ENCODE measurements at regions not wholly inside any gene's neighbourhood (a gene's known extent, or its start where the extent isn't known, plus 50 kb on each side); places are given as distances from the start of the nearest gene placed in this dataset.
A peak's percentile ranks its signal among the peaks of the same experiment; 100 is the strongest.

GRCh38 chr4:138857416-138857815 lies 158.2 kb upstream of the NOCT start:
- DNase-seq (no peak), ATAC-seq (no peak)

GRCh38 chr4:138852681-138853080 lies 162.9 kb upstream of the NOCT start:
- ATAC-seq (no peak), DNase-seq (no peak)

DNA sequence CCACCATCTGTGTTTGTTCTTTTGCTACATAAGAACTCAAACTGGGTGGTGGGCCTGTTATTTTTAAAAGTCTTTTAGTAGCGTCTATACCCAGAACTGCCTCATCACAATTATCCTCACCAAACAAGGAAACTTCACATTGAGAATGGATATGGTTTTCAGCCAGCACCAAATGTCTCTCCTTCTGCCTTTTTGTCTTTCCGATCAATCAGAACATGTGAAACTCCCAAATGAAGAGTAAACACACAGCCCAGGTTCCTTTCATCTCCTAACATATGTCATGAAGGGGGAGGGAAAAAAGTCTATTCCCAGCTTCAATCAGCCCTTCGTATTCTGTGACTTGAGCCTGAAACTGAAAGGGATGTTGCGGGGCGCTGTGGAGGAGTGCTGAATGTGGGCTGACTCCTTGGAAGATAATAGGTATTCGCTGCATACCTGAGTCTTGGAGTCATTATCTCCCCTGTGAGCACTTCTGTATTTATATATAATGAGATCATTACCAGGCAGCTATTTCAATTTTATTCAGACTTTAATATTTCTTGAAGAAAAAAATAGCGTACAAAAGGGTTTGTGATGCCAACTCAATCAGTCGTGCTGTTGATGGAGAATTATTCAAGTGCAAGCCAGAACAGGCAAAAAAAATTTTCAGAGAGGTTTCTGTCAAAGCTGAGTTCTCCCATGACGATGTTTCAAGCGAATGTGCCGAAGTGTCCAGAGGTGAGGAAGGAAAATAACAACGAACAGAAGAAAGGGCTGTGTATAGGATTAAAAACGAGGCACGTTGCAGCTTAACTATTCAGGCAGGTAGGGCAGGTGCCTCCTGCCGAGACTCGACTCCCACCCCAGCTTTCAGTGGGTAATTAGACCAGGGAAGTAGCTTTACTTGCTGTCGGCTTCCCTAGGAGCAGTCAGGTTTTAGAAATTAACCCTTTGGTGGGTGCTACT lies 163.9 kb upstream of the NOCT start:
- no peak for ATAC-seq
- DNase-seq, result no peak

DNA sequence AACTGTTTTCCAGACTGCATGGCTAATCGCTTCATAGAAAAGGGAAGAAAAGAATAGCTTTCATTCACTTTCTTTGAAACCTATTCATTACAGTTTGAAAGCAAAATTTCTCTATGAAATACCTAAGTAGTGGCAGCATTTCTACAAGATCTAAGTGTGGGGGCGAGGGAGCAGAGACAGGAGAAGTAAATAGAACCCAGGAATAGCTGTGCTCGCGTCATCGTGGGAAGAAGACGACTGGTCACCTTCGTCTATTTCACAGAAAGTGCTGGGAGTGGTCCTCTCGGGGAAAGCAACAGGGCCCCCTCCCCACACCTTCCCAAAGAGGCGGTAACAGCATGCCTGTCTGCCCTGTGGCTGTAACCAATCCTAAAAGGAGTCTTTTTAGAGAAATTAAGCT lies 169.9 kb upstream of the NOCT start:
- ATAC-seq (no peak), DNase-seq (no peak)

DNA sequence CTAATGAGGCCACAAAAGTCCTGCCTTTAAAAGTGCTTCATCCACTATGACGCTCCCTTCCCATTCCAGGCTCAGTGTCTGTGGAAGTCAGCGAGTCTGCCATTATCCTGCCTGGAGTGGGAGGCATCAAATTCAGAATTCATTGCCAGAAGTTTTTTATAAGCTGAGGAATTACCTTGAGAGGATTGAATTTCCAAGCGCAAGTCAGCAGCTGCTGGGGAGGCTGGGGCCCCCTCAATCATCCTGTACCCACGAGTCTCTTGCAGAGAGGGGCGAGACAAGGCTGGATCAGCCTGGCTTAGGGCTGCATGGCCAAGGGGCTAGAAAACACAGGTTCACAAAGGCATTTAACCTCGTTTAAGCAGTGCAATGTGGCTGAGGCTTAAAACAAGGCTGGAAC lies 170.5 kb upstream of the NOCT start:
- DNase-seq, result no peak
- no peak for ATAC-seq

GRCh38 chr4:138843616-138844015 lies 172.0 kb upstream of the NOCT start:
- ATAC-seq (no peak), DNase-seq (no peak)

GRCh38 chr4:138841343-138841742 lies 174.2 kb upstream of the NOCT start:
- no peak for ATAC-seq
- DNase-seq, result no peak

GRCh38 chr4:138838251-138838650 lies 177.3 kb upstream of the NOCT start:
- ATAC-seq (no peak), DNase-seq (no peak)

DNA sequence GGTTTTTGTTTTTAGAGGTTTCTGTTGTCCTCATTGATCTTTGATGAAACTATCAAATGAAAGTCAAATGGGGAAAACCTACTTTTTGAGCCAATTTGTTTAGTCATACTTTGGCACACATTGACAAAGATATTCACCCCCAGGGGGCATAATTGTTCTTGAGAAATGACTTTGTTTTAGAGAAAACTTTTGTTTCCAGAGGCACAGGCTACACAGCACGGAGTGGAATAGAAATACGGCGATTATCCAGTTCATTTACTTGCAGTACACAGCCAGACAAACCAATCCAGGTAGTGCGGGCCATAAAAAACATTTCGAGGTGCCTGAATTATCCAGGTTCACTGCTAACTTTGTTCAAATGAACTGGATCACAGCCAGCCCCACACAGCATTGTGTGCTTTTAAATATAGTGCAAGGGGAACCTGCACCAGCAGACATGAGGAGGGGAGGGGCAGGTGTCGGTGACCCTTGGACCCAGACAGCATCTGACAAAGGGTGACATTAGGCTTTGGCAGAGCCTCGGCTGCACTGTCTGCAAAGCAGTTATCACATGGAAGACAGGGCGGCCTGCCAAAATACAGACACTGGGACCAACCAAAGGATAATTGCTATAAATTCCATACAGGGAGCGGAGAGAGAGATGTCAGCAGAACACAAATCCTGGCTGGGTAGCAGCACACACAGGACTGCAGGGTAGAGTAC lies 179.6 kb upstream of the NOCT start:
- DNase-seq (no peak), ATAC-seq (no peak)

- DNase-seq (no peak), ATAC-seq (no peak)
Observed at GRCh38 chr4:138833974-138834373, 181.6 kb upstream of the NOCT start.

DNA sequence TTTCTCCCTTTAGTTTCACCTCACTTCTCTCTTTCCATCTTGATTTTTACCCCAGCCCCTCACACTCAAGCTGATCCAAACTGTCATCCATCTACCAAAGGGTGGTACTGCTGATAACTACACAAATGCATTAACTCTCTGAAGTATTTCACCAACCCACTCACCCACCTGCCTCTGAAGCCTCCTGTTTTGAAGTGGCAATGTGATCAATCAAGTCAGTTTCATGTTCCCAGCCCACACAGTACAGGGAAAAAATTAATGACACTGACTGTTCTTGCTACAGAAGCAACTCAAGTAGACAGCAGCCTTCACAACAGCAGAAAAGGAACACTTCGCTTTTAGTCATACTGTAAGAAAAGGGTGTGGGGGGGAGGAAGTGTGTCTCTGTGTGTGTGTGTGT lies 183.0 kb upstream of the NOCT start:
- no peak for DNase-seq
- ATAC-seq, result peak; percentile 64

- ATAC-seq (no peak), DNase-seq (no peak)
Observed at GRCh38 chr4:138831948-138832347, 183.6 kb upstream of the NOCT start.

GRCh38 chr4:138828926-138829325 lies 186.7 kb upstream of the NOCT start:
- ATAC-seq (no peak), DNase-seq (no peak)

- ATAC-seq (no peak), DNase-seq (no peak)
Observed at GRCh38 chr4:138826754-138827153, 188.8 kb upstream of the NOCT start.

DNA sequence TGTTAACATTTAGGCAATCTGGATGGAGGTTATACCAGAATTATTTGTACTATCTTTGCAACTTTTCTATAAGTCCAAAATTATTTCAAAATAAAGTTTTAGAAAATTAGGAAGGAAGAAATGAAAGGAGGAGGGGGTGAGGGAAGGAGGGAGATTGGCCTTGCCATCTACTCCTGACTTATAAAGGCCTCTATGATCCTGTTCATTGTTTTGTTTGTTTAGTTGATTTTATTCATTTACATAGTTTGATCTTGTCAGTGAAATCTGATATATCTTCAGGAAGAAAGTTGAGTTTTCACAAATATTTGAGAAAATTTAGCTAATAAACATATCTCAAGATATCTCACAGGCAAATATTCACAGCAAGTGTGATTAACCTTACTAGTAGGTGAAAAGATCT lies 189.3 kb upstream of the NOCT start:
- ATAC-seq (no peak), DNase-seq (no peak)

- no peak for DNase-seq
Observed at GRCh38 chr4:138821331-138821730, 194.2 kb upstream of the NOCT start.

GRCh38 chr4:138816875-138817274 lies 198.7 kb upstream of the NOCT start:
- DNase-seq (no peak), ATAC-seq (no peak)

More at GRCh38 chr4:138821331-138821730, 194.2 kb upstream of the NOCT start:
- ATAC-seq, result no peak

DNA sequence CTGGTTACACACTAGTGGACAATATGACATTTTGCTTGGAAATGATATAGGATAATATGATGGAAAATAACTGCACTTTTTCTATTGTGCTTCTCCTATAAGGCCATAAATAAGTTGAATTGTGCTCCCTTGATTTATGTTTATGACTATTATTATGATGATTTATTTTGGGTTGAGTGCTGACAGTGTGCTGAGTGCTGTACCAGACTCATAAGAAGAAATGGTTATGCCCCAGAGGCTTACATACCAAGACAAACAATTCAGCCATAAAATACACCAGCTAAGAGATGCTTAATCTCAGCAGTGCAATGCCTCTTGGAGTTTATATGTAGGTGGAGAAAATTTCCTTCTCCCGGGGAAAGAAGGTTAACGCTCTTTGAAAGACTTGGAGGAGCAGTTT lies 199.8 kb upstream of the NOCT start:
- no peak for DNase-seq
- ATAC-seq, result no peak

DNA sequence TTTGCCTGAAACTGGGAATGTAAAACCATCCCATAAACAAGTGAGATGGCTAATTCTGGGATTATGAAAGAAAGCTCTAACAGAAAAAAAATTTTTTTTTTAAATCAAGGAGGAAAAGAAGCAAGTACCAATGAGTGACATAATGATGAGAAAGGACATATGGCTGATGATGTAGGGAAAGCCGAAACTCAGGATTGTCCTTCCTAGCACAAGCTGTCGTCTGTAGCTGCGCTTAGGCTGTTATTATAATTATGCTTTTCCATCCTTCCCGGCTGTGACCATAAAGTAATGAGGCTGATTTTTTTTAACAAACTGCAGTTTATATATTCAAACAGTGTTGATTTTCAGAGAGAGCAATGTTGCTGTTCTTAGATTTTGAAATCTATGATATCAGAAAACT lies 209.8 kb upstream of the NOCT start:
- DNase-seq (no peak), ATAC-seq (no peak)

GRCh38 chr4:138804711-138805110 lies 210.9 kb upstream of the NOCT start:
- DNase-seq, result no peak
- ATAC-seq, result no peak

GRCh38 chr4:138803051-138803450 lies 212.5 kb upstream of the NOCT start:
- DNase-seq (no peak), ATAC-seq (no peak)

DNA sequence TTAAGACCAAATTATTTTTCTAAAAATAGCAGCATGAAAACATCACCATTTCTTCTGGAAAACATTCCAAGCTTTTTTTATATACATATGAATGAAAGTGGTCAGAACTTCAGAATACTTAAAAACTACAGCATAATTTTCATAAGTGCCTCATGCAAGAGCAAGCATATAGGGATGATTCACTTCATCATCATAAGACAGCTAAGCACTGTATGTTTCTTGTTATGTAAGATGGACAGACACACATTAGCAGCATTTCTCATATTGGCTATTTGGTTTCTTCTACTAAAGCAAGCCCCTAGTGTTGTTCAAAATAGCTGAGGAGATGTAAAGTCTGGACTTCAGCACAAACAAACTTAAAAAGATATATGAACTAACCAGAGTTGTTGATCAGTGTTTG lies 213.1 kb upstream of the NOCT start:
- ATAC-seq, result no peak

DNA sequence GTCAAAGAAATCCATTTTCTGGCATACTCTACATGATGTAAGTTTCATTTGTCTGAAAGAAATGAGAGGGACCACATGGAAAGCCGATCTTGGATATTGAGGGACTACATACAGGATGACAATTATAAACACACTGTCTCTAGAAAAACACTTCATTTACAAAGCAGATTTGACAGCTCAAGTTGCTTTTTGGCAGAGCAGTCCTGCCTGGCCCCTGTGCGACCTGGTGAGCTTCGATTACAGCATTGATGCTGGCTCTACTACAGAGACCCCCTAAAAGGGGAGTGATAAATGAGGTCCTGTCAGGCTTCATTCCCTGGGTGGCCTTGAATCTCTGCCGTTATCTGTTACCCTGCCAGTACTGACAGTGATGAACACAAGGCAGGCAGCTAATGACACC lies 215.2 kb upstream of the NOCT start:
- DNase-seq, result no peak
- ATAC-seq, result no peak

More for the DNA sequence above, 213.1 kb upstream of the NOCT start:
- DNase-seq, result no peak

- ATAC-seq (no peak), DNase-seq (no peak)
Observed at GRCh38 chr4:138798404-138798803, 217.2 kb upstream of the NOCT start.
